Right lobe of liver (tissue), 6 donors: ENCODE measurements at regions not wholly inside any gene's neighbourhood (a gene's known extent, or its start where the extent isn't known, plus 50 kb on each side); places are given as distances from the start of the nearest gene placed in this dataset.
A peak's percentile ranks its signal among the peaks of the same experiment; 100 is the strongest.
"Not testable (repeated sequence)": the region's sequence is repeated elsewhere in the genome, so short reads cannot be mapped to it uniquely, and the experiment has no call there.

Source experiments
- ATAC-seq, 4 donors: fragments of 200-7000 bp; cut with Tn5 transposase; one replicate each; pipeline ENCODE4 v1.9.1; 2020; ENCODE audit warnings: mild to moderate bottlenecking in 4 of 4, moderate library complexity in 4 of 4
- DNase-seq, 3 donors: peaks; one replicate each; pipeline ENCODE4 v3.0.0-alpha.2; 2020
- H3K27ac ChIP-seq, 3 donors: fragments of 200-600 bp; one replicate each; pipeline ENCODE4 v1.8.0; 2022
- H3K27me3 ChIP-seq, 2 donors: fragments of 200-600 bp; one replicate each; pipeline ENCODE4 v1.8.0; 2022
- H3K36me3 ChIP-seq, 4 donors: fragments of 200-600 bp; sonication (generic) in 1 of 4; one replicate each; pipeline versions ENCODE4 v1.5.1 to v1.8.0; 2017 to 2022; ENCODE audit warnings: control low read depth in 1 of 4
- H3K4me1 ChIP-seq, 4 donors: fragments of 200-600 bp; sonication (generic) in 1 of 4; one replicate each; pipeline versions ENCODE4 v1.5.1 to v1.8.0; 2017 to 2022; ENCODE audit warnings: control low read depth in 1 of 4
- H3K4me3 ChIP-seq, 3 donors: fragments of 200-600 bp; one replicate each; pipeline ENCODE4 v1.8.0; 2022
- H3K9me3 ChIP-seq, 4 donors: fragments of 200-600 bp; sonication (generic) in 1 of 4; one replicate each; pipeline versions ENCODE4 v1.5.1 to v1.8.0; 2017 to 2022; ENCODE audit warnings: control low read depth in 1 of 4
- POLR2A ChIP-seq: fragments of 450-650 bp; IDR thresholded peaks from one replicate; pipeline ENCODE4 v1.6.1; 2017; ENCODE audit warnings: antibody characterized with exemption, mild to moderate bottlenecking
- WGBS: methylation state at CpG from one replicate; pipeline ENCODE4 v1.1.6; 2018; ENCODE audit warnings: low coverage, low lambda C conversion rate; ENCODE audit not compliant: insufficient coverage; ENCODE audit errors: missing lambda C conversion rate; 5-methylcytosine and 5-hydroxymethylcytosine counted together
- intact Hi-C, 2 donors: fragments of 100-400 bp; cut with DNase I; formaldehyde crosslinking; loops; one replicate each; pipeline versions ENCODE4 v1.11.2 to v1.14.1; 2022
- TF ChIP-seq, protein P1 (sequence below), 4 donors: fragments of 200-600 bp in 3 of 4; fragments of 450-650 bp in 1 of 4; IDR thresholded peaks; one replicate each; pipeline versions ENCODE4 v1.5.1 to v1.8.0; 2016 to 2022; ENCODE audit warnings: antibody characterized with exemption in 4 of 4, mild to moderate bottlenecking in 2 of 4
- donor health status: DM: no; HTN: yes; CAD: no.
- donor health status: DM: no; HTN: no; CAD: no.
- donor health status: DM: no; HTN: no; CAD: no.
- donor health status: DM: no; HTN: yes; CAD: no.
- donor health status: DM: no; HTN: yes; CAD: no.

DNA sequence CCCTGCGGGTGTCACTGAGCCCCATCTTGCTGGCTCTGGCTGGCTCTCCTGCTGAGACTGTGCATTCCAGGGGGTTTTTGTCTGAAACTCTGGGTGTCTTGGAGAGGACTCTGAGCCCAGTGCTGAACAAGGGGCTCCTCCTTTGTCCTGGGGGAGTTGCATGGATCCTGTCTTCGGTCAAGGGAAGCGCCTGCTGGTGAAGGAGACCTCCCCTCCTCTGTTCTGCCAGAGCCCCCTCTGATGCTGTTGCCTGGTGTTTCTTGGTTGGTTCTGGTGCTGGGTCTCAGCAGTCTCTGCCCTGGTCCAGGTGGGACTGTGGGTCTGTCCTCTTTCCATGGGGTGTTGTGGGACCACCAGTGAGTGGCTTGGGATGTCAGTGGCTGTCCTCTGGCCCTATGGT, 380.9 kb downstream of the TMEM121 start:
- Histone ChIP-seq H3K4me3 (no peak overlapping the region), H3K27me3 (no peaks in the 10 kb centered on the region), H3K27ac (no peak overlapping the region), H3K36me3 (no peaks in the 10 kb centered on the region), H3K4me1 (no peaks in the 10 kb centered on the region), H3K9me3 (no peaks in the 10 kb centered on the region)
- no peak for TF ChIP-seq POLR2A
- TF ChIP-seq, protein P1, sequence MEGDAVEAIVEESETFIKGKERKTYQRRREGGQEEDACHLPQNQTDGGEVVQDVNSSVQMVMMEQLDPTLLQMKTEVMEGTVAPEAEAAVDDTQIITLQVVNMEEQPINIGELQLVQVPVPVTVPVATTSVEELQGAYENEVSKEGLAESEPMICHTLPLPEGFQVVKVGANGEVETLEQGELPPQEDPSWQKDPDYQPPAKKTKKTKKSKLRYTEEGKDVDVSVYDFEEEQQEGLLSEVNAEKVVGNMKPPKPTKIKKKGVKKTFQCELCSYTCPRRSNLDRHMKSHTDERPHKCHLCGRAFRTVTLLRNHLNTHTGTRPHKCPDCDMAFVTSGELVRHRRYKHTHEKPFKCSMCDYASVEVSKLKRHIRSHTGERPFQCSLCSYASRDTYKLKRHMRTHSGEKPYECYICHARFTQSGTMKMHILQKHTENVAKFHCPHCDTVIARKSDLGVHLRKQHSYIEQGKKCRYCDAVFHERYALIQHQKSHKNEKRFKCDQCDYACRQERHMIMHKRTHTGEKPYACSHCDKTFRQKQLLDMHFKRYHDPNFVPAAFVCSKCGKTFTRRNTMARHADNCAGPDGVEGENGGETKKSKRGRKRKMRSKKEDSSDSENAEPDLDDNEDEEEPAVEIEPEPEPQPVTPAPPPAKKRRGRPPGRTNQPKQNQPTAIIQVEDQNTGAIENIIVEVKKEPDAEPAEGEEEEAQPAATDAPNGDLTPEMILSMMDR (IDR thresholded peaks at IDR 0.05) = no peak
- no CpG with 5 or more reads among the region's 3 CpGs for WGBS
- no peak for ATAC-seq
- intact Hi-C loops = no loop called here
- no peak for DNase-seq

DNA sequence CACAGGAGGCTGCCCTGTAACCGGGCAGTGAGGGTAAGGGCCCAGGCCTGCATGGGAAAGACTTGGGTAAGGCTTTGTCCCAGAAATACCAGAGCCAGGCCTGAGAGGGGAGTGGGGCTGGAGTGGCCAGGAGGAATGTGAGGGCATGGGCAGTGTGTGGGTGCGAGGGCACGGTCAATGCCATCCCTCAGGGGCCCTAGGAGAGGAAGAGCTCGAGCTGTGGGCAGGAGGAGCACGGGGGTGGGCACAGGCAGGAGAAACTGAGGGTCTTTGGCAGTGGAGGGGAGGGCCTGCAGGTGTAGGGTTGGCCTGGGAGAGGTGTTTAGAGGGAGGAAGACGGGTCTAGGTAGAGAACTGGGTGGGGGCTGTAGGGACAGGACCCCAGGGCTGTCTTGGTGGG, 381.6 kb downstream of the TMEM121 start:
- H3K4me3 ChIP-seq = no peak overlapping the region
- no peak for ATAC-seq
- H3K9me3 ChIP-seq = no peaks in the 10 kb centered on the region
- H3K4me1 ChIP-seq = no peaks in the 10 kb centered on the region
- TF ChIP-seq, protein P1 (IDR thresholded peaks at IDR 0.05) = no peak
- TF ChIP-seq POLR2A = no peak
- no peaks in the 10 kb centered on the region for H3K36me3 ChIP-seq
- 53% methylated on average over 6 of the region's 6 CpGs for WGBS
- H3K27me3 ChIP-seq = no peaks in the 10 kb centered on the region
- intact Hi-C loops = no loop called here
- H3K27ac ChIP-seq = no peak overlapping the region
- no peak for DNase-seq

DNA sequence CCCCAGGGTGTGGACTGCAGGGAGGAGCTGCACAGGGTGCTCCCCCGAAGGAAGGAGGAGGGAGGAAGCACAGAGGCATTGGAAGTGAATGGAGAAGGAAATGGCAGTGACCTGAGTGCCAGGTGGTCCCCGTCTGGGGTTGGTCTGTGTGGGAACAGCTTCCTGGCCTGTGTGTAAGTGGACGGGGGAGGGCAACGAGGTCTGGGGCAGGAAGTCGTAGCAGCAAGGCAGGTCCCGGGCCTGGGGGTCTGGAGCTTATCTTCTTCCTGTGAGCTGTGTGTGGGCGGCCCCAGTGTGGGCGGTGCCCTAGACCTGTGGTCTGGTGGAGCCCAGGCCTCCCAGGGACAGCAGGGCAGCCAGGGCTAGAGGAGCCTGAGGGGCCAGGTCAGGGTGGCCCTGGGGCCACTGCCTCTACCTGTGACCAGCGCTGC, 382.1 kb downstream of the TMEM121 start:
- DNase-seq = no peak
- 36% methylated on average over 5 of the region's 9 CpGs for WGBS

DNA sequence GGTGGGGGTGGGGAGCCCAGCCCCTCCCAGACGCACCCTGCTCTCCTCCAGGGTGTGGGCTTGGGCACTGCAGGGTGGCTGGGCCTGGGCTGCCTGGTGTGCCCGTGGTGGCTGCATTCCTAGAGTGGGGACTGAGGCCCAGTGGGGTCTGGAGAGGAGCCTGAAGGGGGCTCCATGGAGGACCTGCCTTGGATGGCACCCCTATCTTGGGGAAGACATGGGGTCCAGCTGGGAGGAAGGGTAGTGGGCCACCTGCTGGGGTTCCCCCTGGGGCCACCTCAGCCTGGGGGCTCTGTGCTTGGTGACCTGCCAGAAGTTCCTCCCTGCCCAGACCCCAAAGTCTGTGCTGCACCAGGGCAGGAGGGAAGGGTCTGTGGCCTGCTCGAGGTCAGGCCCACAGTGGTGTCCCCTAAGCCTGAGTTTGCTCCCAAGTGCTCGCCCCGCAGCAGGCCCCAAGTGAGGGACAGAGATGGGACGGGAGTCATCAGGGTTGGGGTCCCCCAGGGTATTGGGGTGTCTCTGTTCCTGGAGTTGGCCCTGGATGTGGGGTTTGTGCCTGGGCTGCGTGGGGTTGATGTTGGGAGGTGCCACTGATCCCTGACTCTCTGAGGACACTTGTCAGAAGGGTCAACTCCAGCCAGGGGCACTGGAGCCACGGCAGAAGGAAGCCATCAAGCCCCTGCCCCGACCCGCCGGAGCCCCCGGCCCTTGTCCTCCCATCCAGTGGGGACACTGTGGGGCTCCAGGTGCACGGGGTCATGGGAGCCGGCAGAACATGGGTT, 382.9 kb downstream of the TMEM121 start:
- no peak overlapping the region for H3K27ac ChIP-seq
- no CpG with 5 or more reads among the region's 14 CpGs for WGBS
- H3K36me3 ChIP-seq = no peaks in the 10 kb centered on the region
- no peaks in the 10 kb centered on the region for H3K9me3 ChIP-seq
- H3K27me3 ChIP-seq = no peaks in the 10 kb centered on the region
- no peak overlapping the region for H3K4me3 ChIP-seq
- H3K4me1 ChIP-seq = no peaks in the 10 kb centered on the region
- DNase-seq (no peak), ATAC-seq (no peak)
- intact Hi-C loops = no loop called here
- no peak for TF ChIP-seq POLR2A
- TF ChIP-seq, protein P1 (IDR thresholded peaks at IDR 0.05) = no peak

More for the DNA sequence above, 382.1 kb downstream of the TMEM121 start:
- Histone ChIP-seq H3K4me1 (no peaks in the 10 kb centered on the region), H3K27me3 (no peaks in the 10 kb centered on the region), H3K4me3 (no peak overlapping the region), H3K36me3 (no peaks in the 10 kb centered on the region), H3K27ac (no peak overlapping the region), H3K9me3 (no peaks in the 10 kb centered on the region)
- TF ChIP-seq POLR2A = no peak
- TF ChIP-seq, protein P1 (IDR thresholded peaks at IDR 0.05) = no peak
- no peak for ATAC-seq
- intact Hi-C loops = no loop called here

DNA sequence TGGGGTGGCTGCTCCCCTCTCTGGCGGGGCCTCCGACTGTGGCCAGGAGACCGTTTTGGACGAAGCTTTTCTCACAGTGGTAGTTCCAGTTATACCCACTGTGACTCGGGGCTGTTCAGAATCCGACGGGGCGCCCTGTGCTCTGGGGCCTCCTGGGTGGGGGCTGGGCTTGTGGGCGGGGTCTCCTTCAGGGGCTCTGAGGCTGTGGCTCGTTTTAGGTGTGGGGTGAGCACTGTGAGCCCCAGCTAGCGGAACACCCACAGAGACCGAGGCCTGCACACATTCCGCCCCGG, 383.4 kb downstream of the TMEM121 start:
- intact Hi-C loops, ATAC-seq, H3K27me3 ChIP-seq, H3K4me1 ChIP-seq, H3K9me3 ChIP-seq, H3K36me3 ChIP-seq, H3K27ac ChIP-seq, H3K4me3 ChIP-seq: not testable (repeated sequence)
- peak in 1 of 3 donors; percentile 5 for DNase-seq
- WGBS = 50% methylated on average over 2 of the region's 14 CpGs
